GM21515 (cell line): ENCODE measurements at regions not wholly inside any gene's neighbourhood (a gene's known extent, or its start where the extent isn't known, plus 50 kb on each side); places are given as distances from the start of the nearest gene placed in this dataset.

Source experiments
- ATAC-seq: cut with Tn5 transposase; IDR thresholded peaks from one replicate; pipeline ENCODE4 v1.9.1; 2021; ENCODE audit not compliant: unreplicated experiment

- no peak for ATAC-seq
These were observed 1675.5 kb downstream of the STIM2 start for GRCh38 chr4:28536124-28536523.

- no peak for ATAC-seq
These were observed 1685.3 kb downstream of the STIM2 start for GRCh38 chr4:28545986-28546385.

DNA sequence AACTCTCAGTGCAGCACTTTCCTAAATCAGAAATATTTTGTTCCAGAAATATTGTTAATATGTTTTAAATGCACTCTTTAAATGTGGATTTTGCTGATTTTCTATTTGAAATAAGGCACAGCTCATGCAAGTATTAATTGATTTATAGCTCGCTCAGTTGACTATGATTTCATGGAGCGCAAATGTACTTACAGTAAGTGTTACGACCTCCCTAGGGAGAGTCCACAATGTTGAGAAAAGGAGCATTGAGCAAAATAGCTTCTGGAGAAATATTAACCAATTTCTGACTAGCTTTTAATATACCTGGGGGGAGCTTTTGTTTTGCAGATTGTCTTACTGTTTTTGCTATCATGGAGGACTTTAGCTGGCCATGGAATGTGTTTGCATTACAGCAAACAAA lies 1687.5 kb downstream of the STIM2 start:
- no peak for ATAC-seq

DNA sequence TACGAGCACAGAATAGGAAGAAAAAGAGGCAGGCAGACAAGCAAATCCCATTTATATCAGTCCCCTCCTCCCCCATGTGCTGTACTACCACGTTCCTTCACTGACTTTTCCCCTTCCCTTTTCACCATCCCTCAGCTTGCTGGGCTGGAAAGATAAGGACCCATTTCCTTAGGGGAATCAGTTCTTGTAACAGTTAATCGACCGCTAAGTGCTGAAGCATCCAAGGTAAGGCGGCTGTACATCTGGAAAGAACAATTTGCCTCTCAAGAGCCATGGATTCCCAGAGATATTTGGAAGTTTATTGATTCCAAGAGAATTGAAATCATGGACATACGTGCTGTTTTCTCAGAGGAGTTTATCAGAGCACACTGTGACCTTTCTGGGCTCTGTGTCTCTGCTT lies 1688.0 kb downstream of the STIM2 start:
- ATAC-seq = no peak

DNA sequence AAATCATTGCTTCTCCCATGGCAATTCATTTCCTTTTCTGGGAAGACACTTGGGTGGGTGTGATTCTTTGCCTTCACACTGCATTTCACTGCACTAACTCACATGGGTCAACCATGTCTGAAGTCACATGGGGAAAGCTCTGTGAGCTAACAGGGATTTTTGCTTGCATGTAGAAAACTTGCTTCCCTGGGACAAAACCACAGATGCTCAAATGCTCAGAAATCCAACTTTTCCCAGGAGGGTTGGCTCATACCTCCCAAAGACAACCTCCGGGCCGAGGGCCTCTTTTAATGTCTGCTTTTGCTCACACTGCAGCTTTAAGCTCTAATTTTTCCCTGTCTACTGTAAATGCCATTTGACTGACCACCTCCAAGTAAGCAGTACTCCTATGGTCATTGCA lies 1695.2 kb downstream of the STIM2 start:
- no peak for ATAC-seq

GRCh38 chr4:28557755-28558154 lies 1697.1 kb downstream of the STIM2 start:
- ATAC-seq = no peak

DNA sequence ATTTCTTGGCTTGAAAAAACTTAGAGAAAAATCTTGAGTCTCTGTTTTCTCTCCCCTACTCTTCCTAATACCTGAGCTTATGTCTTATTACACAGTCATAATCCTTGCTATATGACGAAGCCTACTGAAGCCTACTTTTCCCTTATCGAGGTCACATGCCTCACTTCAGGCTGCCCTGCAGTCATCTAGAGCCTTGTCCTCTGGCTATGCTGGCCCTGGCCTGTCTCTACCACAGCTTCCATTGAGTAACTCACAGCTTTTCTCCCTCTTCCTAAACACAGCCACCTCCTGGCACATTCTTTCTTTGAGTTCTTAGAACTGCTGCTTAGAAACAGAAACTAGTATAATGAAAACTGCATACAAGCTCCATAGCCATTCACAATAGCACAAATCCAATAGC lies 1698.3 kb downstream of the STIM2 start:
- ATAC-seq = no peak

- no peak for ATAC-seq
These were observed 1702.3 kb downstream of the STIM2 start for GRCh38 chr4:28562913-28563312.

DNA sequence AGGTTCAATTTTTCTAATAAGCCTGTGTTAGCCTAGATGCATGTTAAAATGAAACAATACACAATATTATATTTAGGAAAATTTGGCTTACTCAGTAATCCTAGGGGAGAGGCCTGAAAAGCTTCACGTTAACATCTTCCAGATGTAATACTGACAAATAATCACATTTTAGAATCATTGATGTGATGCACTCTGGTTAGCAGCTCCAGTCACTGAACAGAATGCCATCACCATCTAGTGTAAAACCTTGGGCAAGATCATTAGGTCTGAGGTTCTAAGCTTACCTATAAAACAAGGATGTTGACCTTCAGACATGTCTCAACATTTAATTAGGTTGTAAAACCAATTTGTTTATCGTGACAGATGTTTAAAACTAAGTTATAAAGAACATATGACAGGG lies 1704.8 kb downstream of the STIM2 start:
- ATAC-seq = no peak

DNA sequence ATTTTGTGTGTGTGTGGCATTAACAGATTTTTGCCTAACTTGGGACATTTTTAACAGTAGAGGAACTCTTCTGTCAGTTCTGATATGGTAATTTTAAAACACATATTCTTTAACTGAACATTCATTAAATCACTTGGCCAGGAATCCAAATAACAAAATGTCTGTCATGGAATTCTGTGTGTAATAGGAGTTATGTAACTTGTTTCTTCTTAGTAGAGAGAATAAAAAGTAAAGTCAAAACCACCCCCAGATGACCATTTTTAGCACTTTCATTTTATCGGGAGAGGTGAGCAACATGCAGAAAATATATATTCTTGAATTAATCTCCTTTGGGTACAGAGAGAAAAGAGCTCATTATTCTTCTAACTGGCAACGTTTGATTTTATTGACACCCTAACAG lies 1740.3 kb downstream of the STIM2 start:
- no peak for ATAC-seq

DNA sequence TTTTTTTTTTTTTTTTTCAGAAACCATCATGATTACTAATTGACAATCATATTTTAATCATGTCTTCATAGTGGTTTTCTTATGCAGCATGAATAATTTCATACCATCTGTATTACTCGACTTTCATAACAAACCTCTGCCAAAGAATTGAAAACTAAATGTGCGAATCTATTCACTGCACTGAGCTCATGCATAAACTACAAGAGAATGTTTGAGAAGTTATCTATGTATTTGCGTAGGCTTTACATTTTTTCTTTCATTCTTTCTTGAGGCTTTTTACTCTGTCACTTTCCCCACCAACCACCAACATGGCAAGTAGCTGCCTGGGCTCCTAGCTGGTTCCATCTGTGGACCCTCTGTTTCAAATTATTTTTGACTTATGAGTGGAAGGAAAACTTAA lies 1761.0 kb downstream of the STIM2 start:
- no peak for ATAC-seq

- ATAC-seq = no peak
These were observed 1776.3 kb downstream of the STIM2 start for GRCh38 chr4:28636971-28637370.

- ATAC-seq = no peak
These were observed 1779.1 kb downstream of the STIM2 start for GRCh38 chr4:28639747-28640146.

- no peak for ATAC-seq
These were observed 1794.0 kb downstream of the STIM2 start for GRCh38 chr4:28654618-28655017.

- no peak for ATAC-seq
These were observed 1804.7 kb downstream of the STIM2 start for GRCh38 chr4:28665306-28665705.

DNA sequence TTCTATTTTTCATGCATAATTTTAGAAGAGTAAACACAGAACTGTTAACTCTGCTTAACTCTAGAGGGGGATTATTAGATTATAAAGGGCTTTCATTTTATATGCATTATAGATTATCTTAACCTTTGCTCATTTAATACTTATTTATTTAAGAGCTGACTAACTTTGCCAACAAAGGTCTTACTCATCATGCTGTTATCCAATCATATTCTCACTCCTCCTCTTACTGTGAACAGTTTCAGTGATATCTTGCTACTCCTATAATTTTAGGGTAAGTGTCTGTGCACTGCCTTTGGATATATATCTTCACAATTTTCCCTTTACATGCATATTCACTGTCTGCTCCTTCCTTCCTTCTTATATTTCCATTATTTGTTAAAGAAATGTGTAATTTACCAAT lies 1814.9 kb downstream of the STIM2 start:
- no peak for ATAC-seq

DNA sequence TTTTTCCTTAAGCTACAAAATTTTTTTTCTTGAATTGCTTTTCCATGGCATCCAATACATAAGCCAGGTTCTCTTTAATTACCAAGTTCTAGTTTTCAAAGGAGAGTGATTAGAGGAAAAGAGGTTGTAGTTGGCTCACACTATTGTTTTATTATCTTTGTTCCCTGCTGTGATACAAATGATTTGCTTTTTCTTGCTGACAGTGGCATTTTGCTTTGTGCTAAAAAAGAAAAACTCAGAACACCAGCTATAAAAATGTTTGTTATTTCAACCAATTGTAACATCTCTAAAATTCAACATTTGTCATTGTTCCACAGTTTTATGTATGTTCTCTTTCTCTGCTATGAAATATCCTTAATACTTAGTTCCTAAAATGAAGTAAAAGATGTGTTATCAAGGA lies 1817.2 kb downstream of the STIM2 start:
- no peak for ATAC-seq

DNA sequence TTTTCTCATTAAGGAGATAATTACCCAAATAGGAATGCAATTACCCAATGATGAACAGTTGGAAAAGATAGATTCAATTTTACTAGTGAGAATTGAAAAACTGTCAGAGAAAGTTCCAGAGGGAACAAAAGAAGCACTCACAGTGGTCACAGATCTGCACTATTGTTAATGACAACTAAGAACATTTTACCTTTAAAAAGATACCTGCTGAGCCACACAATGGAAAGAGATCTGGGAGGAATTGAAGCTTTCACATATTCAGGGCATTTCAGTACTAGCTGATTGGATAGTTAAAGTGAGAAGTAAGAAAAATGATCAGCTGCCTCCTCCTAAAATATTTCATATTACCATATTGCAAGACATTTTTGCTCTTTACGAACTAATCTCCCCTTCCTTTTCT lies 1822.2 kb downstream of the STIM2 start:
- no peak for ATAC-seq

- ATAC-seq = no peak
These were observed 1826.0 kb downstream of the STIM2 start for GRCh38 chr4:28686618-28687017.

DNA sequence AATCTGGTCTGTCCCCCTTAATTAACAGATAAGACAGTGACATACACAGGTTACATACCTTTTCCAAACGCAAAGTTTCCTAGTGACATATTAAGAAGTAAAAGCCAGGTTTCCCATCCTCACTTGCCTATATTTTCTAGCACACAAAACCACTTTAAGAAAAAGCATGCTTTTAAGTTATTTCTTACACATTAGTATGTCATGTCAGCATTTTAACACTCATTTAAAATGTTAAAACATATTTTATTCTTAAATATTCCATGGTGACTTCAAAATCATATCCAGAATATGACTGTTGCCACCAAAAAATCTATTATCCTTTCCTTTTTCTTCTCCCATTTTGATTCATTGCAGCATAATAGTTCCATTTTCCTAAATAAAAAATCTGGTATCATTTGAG lies 1830.2 kb downstream of the STIM2 start:
- no peak for ATAC-seq

DNA sequence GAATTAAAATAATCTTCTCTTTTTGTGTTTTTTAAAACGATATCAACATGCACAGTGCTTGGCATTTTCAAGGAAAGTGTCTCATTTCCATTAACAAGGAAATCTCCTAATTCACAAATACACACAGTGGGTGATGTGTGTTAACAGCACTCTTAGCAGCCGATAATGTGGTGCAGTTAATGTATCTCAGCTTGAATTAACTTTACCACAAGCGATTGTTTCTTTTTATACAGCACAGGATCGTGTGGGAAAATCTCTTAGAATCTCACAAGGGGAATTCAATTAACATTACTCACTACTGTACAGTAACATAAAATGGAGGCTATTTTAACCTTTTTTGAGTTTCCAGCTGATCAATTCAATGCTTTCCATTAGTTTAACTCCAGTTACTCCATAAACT lies 1841.9 kb downstream of the STIM2 start:
- ATAC-seq = no peak

DNA sequence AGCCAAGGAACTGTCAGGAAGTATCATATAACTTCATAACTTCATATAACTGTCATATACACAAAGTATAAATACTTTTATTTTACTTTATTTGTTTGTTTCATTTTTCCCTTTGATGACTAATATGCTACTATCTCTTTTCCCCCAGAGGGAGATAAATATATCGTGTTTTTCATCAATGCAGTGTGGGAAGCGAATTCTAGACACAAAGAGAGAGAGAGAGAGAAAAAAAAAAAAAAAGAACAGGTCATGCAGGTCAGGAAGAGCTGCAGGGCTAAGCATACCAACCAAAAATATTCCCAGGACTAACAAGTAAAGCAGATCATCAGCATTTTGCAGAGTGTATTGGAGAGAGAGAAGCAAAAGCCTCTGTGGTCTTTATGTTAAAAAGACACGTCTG lies 1849.2 kb downstream of the STIM2 start:
- ATAC-seq = no peak

GRCh38 chr4:28723371-28723770 lies 1862.7 kb downstream of the STIM2 start:
- ATAC-seq = no peak

- no peak for ATAC-seq
These were observed 1863.6 kb downstream of the STIM2 start for GRCh38 chr4:28724239-28724638.
